ENCODE measurements at regions not wholly inside any gene's neighbourhood (a gene's known extent, or its start where the extent isn't known, plus 50 kb on each side); places are given as distances from the start of the nearest gene placed in this dataset.

DNA sequence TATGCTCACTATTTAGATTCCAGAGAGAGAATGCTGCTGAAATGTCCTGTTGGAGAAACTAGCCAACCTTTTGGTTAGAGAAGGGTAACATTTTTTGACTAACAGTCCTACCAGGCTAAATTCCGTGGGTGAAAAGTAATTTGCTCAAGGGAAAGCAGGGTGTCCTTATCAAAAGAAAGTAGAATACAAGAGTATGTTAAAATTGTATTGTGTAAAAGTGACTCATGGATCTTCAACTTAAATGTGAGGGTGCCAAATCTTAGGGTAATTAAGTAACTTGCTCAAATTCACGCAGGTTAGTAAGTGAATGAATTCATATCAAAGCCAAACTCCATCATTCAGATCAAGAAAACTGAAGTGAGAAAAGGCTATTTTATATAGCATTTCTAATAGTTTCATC lies 81.7 kb downstream of the PCDH7 start:
- TF ChIP-seq POLR2AphosphoS5 (IDR thresholded peaks at IDR 0.05; ENCODE audit: low read depth, low read length): no peak
- no peak for TF ChIP-seq POLR2A (IDR thresholded peaks at IDR 0.05; ENCODE audit: low read depth, low read length)
- TF ChIP-seq TAF1 (IDR thresholded peaks at IDR 0.05; ENCODE audit: borderline replicate concordance, low read depth, low read length): no peak
